ENCODE measurements at regions not wholly inside any gene's neighbourhood (a gene's known extent, or its start where the extent isn't known, plus 50 kb on each side); places are given as distances from the start of the nearest gene placed in this dataset.
A peak's percentile ranks its signal among the peaks of the same experiment; 100 is the strongest.
"Not testable (repeated sequence)": the region's sequence is repeated elsewhere in the genome, so short reads cannot be mapped to it uniquely, and the experiment has no call there.

DNA sequence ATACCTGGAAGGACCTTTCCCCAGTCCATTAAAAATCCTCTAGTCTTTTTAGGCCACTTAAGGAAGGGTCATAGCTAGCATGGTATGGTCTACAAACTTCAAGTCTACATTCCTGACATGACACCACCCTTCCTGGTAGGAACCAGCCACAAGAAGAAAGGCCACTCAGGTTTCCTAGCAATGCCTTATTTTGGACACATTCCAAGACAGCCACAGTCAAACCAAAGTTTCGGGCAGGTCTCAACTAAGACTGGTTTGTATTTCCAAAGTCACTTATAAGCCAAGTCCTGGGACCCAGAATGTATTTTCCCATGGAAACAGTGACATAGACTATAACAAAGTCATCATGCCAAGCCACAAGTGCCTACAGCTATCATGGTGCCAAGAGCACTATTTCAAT is 50.6 kb upstream of the SLC44A3 start:
- DNase-seq = no peak

DNA sequence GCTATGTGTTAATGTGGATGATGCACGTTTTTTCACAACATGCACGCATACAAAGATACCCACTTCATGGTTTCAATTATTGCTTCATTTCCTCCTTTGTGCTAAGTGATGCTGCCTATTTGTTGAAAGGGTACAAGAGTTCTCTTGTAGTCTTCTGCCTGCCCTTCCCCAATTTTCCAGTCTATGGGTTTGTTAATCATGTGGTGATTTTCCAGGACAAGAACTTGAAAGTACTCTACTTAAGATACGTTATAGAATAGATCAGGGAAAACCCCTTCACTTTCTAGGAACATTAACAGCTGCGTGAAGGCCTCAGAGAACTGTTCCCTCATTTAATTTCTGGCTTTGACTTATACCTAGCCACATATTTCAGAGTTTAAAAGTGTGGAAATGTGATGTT is 52.1 kb upstream of the SLC44A3 start:
- no peak for DNase-seq

- DNase-seq = no peak
Observed at GRCh38 chr1:94765958-94766357, 54.2 kb upstream of the SLC44A3 start.

- DNase-seq = no peak
Observed at GRCh38 chr1:94759188-94759587, 61.0 kb upstream of the SLC44A3 start.

- no peak for DNase-seq
Observed at GRCh38 chr1:94757931-94758330, 62.2 kb upstream of the SLC44A3 start.

DNA sequence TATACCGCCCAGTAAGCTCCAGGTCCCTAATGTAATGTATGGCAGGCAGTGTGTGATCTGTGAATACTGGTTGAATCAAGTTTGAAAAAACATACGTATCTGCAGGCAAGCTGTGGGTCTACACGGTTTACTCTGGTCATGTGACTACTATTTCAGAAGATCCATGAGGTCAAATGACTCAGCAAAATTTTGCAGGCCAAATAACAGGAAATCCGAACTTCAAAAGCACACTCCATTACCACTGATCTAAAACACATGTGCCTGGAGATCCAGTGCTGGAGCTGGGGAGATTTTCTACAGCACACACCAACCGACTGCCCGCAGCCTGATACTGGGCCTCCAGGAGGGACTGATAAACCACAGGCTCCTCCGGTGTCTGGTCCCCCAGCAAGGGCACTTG is 64.5 kb upstream of the SLC44A3 start:
- no peak for DNase-seq

GRCh38 chr1:94755016-94755415 is 65.1 kb upstream of the SLC44A3 start:
- not testable (repeated sequence) for DNase-seq

DNA sequence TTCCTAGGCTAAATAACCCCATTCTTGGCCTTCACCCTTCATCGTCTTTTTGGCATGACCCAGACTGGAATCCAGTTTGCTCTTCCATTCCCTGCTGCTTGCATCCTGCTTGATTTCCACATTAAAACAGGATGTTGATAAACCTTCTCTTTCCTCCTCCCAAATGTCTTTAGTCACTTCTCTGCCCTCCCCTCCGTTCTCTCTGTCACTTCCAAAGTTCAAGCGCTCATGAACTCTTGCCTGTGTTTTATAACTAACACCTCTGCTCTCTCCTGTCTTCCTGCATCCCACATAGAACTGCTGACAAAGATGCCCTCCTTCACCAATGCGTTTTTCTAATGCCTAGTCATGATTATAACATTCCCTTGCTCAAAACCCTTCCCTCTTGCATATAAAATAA is 65.6 kb upstream of the SLC44A3 start:
- no peak for DNase-seq

GRCh38 chr1:94754095-94754494 is 66.1 kb upstream of the SLC44A3 start:
- no peak for DNase-seq

DNA sequence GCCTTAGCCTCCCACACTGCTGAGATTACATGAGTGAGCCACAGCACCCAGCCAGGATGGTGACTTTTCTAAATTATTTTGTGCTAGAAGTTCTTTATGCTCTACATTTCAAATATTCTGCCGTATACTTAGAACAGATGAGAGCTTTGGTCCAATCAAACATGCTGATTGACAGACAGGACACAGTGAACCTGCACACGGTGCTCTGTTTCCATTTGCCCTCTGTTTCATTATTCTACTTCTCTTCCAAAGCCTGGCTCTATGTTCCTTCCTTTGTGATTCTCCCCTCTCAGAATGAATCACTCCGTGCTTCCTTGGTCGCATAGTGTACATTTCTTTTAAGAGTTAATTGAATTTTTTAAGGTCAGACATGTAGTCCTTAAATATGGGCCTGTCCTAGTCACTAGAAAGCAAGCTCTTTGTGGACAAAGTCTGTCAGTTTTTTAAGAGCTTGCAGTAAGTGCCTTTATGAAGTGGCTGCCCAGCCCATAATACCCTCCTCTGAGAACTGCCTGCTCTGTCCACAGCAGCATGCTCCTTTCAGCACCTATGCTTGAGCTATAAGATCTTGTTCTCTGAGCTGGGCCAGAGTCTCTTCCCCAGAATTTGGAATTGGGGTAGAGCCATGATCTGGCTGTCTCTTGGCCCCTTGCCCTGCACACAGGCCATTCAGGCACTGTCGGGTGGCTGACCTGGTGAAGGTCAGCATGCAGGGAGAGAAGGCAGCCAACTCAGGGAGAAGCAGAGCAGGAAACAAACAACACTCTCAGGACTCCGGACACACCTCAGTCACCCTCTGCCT is 66.8 kb upstream of the SLC44A3 start:
- DNase-seq = no peak

DNA sequence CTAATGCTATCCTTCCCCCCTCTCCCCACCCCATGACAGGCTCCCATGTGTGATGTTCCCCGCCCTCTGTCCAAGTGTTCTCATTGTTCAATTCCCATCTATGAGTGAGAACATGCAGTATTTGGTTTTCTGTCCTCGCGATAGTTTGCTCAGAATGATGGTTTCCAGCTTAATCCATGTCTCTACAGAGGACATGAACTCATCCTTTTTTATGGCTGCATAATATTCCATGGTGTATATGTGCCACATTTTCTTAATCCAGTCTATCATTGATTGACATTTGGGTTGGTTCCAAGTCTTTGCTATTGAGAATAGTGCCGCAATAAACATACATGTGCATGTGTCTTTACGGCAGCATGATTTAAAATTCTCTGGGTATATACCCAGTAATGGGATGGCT is 68.7 kb upstream of the SLC44A3 start:
- not testable (repeated sequence) for DNase-seq

DNA sequence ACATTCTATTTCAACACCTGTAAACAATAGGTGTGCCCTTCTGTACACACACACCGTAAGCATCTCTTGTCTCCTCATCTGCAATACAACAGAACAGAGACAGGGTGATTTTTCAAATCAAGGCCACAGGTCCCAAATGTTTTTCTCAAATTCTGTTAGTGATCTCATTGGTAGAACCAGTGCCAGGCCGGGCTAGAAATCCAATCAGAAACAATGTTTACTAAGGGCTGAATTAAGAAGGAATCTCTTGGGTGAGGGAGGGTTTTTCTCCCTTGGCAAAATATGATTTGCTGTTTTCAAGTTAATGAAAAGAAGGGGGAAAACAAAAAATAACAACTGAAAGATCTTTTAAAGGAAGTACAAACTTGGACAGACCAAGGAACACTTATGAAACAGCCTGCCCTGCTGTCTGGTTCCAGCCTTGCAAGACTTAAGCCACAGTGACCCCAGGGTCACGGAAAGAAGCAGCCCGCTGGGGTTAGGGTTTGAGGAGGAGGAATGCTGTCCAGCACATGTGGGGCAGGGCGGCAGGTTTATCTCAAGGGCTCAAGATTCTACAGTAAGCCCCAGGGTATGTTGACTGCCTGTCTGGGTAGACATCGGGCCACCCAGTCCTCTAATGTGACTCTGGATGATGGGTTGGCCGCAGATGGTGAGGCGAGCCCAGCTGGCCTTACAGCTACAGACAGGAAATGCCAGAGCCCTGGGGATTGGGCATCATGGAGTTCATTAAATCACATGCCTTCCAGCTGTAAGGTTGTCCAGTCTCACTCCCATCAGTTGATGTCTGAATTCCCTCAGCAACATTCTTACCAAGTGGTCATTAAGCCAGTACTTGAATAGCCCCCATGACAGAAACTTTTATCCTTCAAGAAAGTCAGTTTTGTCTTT is 73.3 kb upstream of the SLC44A3 start:
- no peak for DNase-seq

- DNase-seq = no peak
Observed at GRCh38 chr1:94745742-94746141, 74.4 kb upstream of the SLC44A3 start.

- peak; percentile 70 for DNase-seq
Observed at GRCh38 chr1:94743862-94744261, 76.3 kb upstream of the SLC44A3 start.

DNA sequence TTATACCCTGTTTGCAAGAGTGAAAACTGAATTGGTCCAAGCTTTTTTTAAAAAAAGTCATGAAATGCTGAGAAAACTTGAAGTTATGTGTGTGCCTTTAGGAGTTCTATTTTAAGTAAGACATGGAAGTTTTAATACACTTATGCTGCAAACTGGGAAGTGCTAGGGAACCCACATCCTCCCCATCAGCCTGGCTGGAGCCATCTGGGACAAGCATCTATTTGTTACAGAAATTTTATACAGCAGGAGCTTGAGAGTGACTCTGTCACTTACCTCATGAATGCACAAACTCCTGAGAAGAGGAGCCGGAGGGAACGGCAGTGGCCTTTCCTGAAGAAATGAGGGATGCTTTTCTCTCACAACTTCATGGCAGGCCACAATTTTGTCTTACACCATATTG is 78.2 kb upstream of the SLC44A3 start:
- no peak for DNase-seq

DNA sequence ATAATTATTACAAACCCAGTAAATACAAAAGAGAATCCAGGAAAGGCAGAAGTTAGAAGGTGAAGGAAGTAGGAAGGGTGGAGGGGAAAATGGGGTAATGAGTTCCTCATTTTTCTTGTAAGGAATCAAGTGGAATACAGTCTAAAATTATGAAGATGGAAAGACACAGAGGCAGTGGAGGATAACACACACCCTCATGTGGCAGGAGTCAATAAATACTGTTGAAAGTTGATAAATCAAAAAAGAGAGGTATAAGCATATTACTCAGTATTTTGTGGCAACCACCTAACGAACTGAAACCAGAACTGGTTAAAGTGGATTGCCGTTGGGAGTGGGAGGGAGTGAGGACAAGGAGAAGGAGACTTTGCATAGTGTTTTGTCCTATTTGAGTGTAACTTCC is 78.6 kb upstream of the SLC44A3 start:
- DNase-seq = no peak

GRCh38 chr1:94739521-94740061 is 80.6 kb upstream of the SLC44A3 start:
- no peak for DNase-seq

GRCh38 chr1:94738371-94738770 is 81.8 kb upstream of the SLC44A3 start:
- no peak for DNase-seq

DNA sequence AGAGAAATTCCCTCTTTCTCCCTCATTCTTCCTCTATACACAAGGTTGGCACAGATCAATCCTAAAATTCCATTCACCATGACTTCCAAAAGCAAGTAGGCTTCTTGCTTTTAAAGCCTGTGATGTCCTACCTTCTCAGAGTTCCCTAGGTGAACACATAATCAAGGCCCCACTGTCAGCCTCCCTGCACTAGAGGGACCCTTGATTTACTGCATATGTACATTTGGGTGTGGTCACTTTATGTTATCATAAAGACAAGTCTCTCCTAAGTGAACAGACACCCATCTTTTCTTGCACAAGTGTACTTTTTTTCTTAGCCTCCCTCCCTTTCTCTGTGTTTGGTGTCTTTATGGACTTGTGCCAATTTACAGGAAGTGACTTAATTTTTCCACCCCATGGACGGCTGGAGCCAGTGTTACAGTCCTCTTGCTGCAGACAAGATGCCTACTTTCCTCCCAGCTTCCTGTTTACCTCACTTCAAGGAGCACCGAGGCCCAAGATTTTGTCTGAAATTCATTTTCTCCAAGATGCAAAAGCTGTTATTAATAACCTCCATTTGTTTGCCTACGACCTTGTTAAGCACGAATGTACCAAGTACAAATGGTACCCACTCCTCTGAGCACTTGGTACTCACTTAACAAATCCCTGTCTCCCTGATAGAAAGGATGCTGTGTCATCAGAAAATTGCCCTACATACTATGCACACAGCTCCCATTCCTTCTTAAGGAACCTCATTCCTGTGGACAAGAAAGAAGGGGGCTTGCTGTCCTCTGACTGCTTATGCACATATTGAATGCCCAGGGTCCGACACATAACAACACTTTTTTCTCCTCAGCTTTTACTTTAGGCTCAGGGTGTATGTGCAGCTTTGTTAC is 82.8 kb upstream of the SLC44A3 start:
- no peak for DNase-seq

GRCh38 chr1:94736549-94736948 is 83.6 kb upstream of the SLC44A3 start:
- no peak for DNase-seq

DNA sequence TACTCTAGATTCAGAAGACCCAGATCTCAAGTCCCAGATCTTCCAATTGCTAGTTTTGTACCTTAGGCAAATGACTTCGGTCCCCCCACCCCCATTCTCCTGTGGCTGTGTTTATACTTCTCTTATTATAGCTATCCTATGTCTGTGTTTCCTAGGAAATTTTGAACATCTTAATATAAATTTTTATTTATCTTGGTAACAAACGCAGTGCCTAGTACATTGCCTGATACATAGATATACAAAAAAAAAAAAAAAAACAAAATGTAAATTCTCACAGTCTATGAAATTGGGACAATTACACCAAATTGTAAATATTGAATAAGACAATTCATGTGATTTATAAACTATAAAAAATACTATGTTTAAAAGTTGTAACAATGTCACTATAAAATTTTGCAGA is 84.1 kb upstream of the SLC44A3 start:
- no peak for DNase-seq

- no peak for DNase-seq
Observed at GRCh38 chr1:94734963-94735901, 84.9 kb upstream of the SLC44A3 start.

Measured in NCI-H2171 (cell line).